H1 (cell line): ENCODE measurements at regions not wholly inside any gene's neighbourhood (a gene's known extent, or its start where the extent isn't known, plus 50 kb on each side); places are given as distances from the start of the nearest gene placed in this dataset.

Experiments
- CTCF ChIA-PET: fragments of 300-600 bp; sonication (Branson Sonifier 250); formaldehyde crosslinking; loops from one replicate; lab custom pipeline; 2021; ENCODE audit not compliant: partially characterized antibody; lab: Charles Lee
- POLR2A ChIA-PET: fragments of 300-600 bp; sonication (Branson Sonifier 250); formaldehyde crosslinking; loops from one replicate; lab custom pipeline; 2021; ENCODE audit warnings: inconsistent platforms; ENCODE audit not compliant: partially characterized antibody; lab: Charles Lee
- DNase-seq, 2 experiments: peaks; one replicate each; pipeline versions ENCODE4 v3.0.0 to v3.0.0-alpha.2; 2010 to 2022; ENCODE audit warnings: low spot score in 2 of 2, low read depth in 1 of 2, mixed read lengths in 1 of 2
- FAIRE-seq: peaks from 2 replicates; lab custom pipeline; 2011; peaks lifted over from hg19 to GRCh38; lab: Jason Lieb, UNC
- H2AFZ ChIP-seq: 2 replicates; pipeline ENCODE4 v1.8.1; 2012; ENCODE audit warnings: low read length, inconsistent platforms
- H2AK5ac ChIP-seq: 2 replicates; pipeline ENCODE4 v1.6.1; 2013; ENCODE audit warnings: low read depth, low read length
- H2BK120ac ChIP-seq: replicated peaks from 2 replicates; pipeline ENCODE3; 2013; ENCODE audit warnings: low read depth, low read length, inconsistent platforms
- H2BK12ac ChIP-seq: 2 replicates; pipeline ENCODE4 v1.6.1; 2013; ENCODE audit warnings: low read depth, low read length
- H2BK15ac ChIP-seq: 2 replicates; pipeline ENCODE4 v1.6.1; 2013; ENCODE audit warnings: low read length
- H2BK20ac ChIP-seq: 2 replicates; pipeline ENCODE4 v1.6.1; 2013; ENCODE audit warnings: low read length
- H2BK5ac ChIP-seq: 2 replicates; pipeline ENCODE4 v1.6.1; 2013; ENCODE audit warnings: low read depth, low read length
- H3K14ac ChIP-seq: 2 replicates; pipeline ENCODE4 v1.6.1; 2013; ENCODE audit warnings: inconsistent platforms; ENCODE audit not compliant: insufficient read length
- H3K18ac ChIP-seq: 2 replicates; pipeline ENCODE4 v1.6.1; 2013; ENCODE audit warnings: low read length; ENCODE audit errors: extremely low read depth
- H3K23ac ChIP-seq: 2 replicates; pipeline ENCODE4 v1.6.1; 2013; ENCODE audit warnings: inconsistent platforms; ENCODE audit not compliant: insufficient read length
- H3K23me2 ChIP-seq: 2 replicates; pipeline ENCODE4 v1.6.1; 2013; ENCODE audit warnings: low read depth, low read length
- H3K27ac ChIP-seq: 2 replicates; pipeline ENCODE4 v1.6.1; 2011; ENCODE audit warnings: low read depth, low read length, inconsistent platforms
- H3K27me3 ChIP-seq, 4 experiments: replicated peaks in 1 of 4; 1 replicate in 1 of 4; 2 replicates in 3 of 4; pipeline versions ENCODE4 v1.6.1 to v1.8.1; 2011 to 2013; ENCODE audit warnings: low read length in 3 of 4, mild to moderate bottlenecking in 3 of 4, inconsistent platforms in 2 of 4, mixed read lengths in 2 of 4, moderate library complexity in 1 of 4; ENCODE audit not compliant: control insufficient read depth in 3 of 4, insufficient read depth in 3 of 4; ENCODE audit errors: extremely low read depth in 1 of 4
- H3K36me3 ChIP-seq, 4 experiments: 2 replicates each; pipeline versions ENCODE4 v1.6.1 to v1.8.1; 2011 to 2013; ENCODE audit warnings: mild to moderate bottlenecking in 4 of 4, low read length in 3 of 4, moderate library complexity in 2 of 4, control low read depth in 1 of 4, inconsistent platforms in 1 of 4; ENCODE audit not compliant: insufficient read depth in 4 of 4, control insufficient read depth in 2 of 4
- H3K4ac ChIP-seq: replicated peaks from 2 replicates; pipeline ENCODE3; 2013; ENCODE audit warnings: low read length, low read depth, mixed read lengths, inconsistent platforms; ENCODE audit not compliant: insufficient read length
- H3K4me1 ChIP-seq, 4 experiments: replicated peaks in 1 of 4; 1 replicate in 1 of 4; 2 replicates in 3 of 4; pipeline versions ENCODE4 v1.6.1 to v1.8.1; 2011 to 2013; ENCODE audit warnings: low read length in 3 of 4, inconsistent platforms in 2 of 4, mixed read lengths in 1 of 4; ENCODE audit not compliant: insufficient read depth in 4 of 4, control insufficient read depth in 3 of 4
- H3K4me2 ChIP-seq, 2 experiments: 2 replicates each; pipeline versions ENCODE4 v1.6.1 to v1.8.1; 2011 to 2013; ENCODE audit warnings: low read depth in 2 of 2, low read length in 2 of 2, control low read depth in 1 of 2, inconsistent platforms in 1 of 2, mild to moderate bottlenecking in 1 of 2; ENCODE audit not compliant: insufficient read depth in 1 of 2
- H3K4me3 ChIP-seq, 4 experiments: fragments of 200-600, 300-600 bp in 1 of 4; sonication (generic), shearing (Covaris generic), sonication (Bioruptor Twin) in 1 of 4; 2 replicates each; pipeline versions ENCODE4 v1.5.1 to v1.8.1; 2011 to 2016; ENCODE audit warnings: low read length in 4 of 4, low read depth in 3 of 4, control low read depth in 2 of 4, inconsistent platforms in 2 of 4, mild to moderate bottlenecking in 2 of 4, mixed read lengths in 1 of 4, moderate library complexity in 1 of 4; ENCODE audit not compliant: insufficient read depth in 2 of 4; ENCODE audit errors: extremely low read depth in 1 of 4
- H3K56ac ChIP-seq: replicated peaks from 2 replicates; pipeline ENCODE3; 2013; ENCODE audit warnings: low read depth, mild to moderate bottlenecking, mixed read lengths, low read length, inconsistent platforms; ENCODE audit not compliant: insufficient read length
- H3K79me1 ChIP-seq: 2 replicates; pipeline ENCODE4 v1.6.1; 2013; ENCODE audit warnings: low read depth, low read length, control low read depth
- H3K79me2 ChIP-seq, 2 experiments: 2 replicates each; pipeline versions ENCODE4 v1.6.1 to v1.8.1; 2012 to 2013; ENCODE audit warnings: low read length in 2 of 2, mild to moderate bottlenecking in 2 of 2, inconsistent platforms in 1 of 2; ENCODE audit not compliant: insufficient read depth in 2 of 2, control insufficient read depth in 1 of 2
- H3K9ac ChIP-seq, 4 experiments: replicated peaks in 1 of 4; 1 replicate in 1 of 4; 2 replicates in 3 of 4; pipeline versions ENCODE4 v1.6.1 to v1.8.1; 2011 to 2013; ENCODE audit warnings: low read depth in 3 of 4, low read length in 3 of 4, control low read depth in 2 of 4, mild to moderate bottlenecking in 2 of 4, moderate library complexity in 2 of 4, inconsistent platforms in 1 of 4; ENCODE audit errors: extremely low read depth in 1 of 4
- H3K9me3 ChIP-seq, 2 experiments: 2 replicates each; pipeline versions ENCODE4 v1.6.1 to v1.8.1; 2012 to 2013; ENCODE audit warnings: mild to moderate bottlenecking in 2 of 2, moderate library complexity in 2 of 2, control low read depth in 1 of 2, inconsistent platforms in 1 of 2, low read depth in 1 of 2, low read length in 1 of 2, mixed read lengths in 1 of 2; ENCODE audit not compliant: insufficient read depth in 2 of 2
- H4K20me1 ChIP-seq, 2 experiments: replicated peaks in 1 of 2; 2 replicates each; pipeline versions ENCODE3 to v1.8.1; 2011 to 2013; ENCODE audit warnings: inconsistent platforms in 2 of 2, low read length in 2 of 2, mild to moderate bottlenecking in 1 of 2; ENCODE audit not compliant: insufficient read depth in 2 of 2, control insufficient read depth in 1 of 2
- H4K5ac ChIP-seq: 2 replicates; pipeline ENCODE4 v1.6.1; 2013; ENCODE audit warnings: low read length, low read depth, mixed read lengths, inconsistent platforms; ENCODE audit not compliant: insufficient read length
- H4K8ac ChIP-seq: 2 replicates; pipeline ENCODE4 v1.8.0; 2013; ENCODE audit warnings: mild to moderate bottlenecking, moderate library complexity, low read length, inconsistent platforms; ENCODE audit not compliant: insufficient read depth; ENCODE audit errors: extremely low read depth
- H4K91ac ChIP-seq: replicated peaks from 2 replicates; pipeline ENCODE3; 2013; ENCODE audit warnings: low read length, mixed read lengths, inconsistent platforms; ENCODE audit not compliant: insufficient read length
- ATF3 ChIP-seq: IDR thresholded peaks from 2 replicates; pipeline ENCODE4 v1.6.1; 2011; ENCODE audit warnings: low read depth, mild to moderate bottlenecking, low read length; ENCODE audit not compliant: insufficient read depth
- CTBP2 ChIP-seq: IDR thresholded peaks from 2 replicates; pipeline ENCODE4 v1.7.0; 2011; ENCODE audit warnings: borderline replicate concordance, mild to moderate bottlenecking, moderate library complexity, mixed read lengths, low read length; ENCODE audit not compliant: insufficient read depth, insufficient read length
- WGBS, 2 experiments: shearing (Covaris generic) in 1 of 2; methylation state at CpG; one replicate each; pipeline versions ENCODE4 v1.1.6 to v1.1.7; 2013 to 2015; ENCODE audit warnings: low lambda C conversion rate in 2 of 2, mixed read lengths in 2 of 2, inconsistent platforms in 1 of 2, low coverage in 1 of 2, missing lambda C conversion rate in 1 of 2; ENCODE audit not compliant: insufficient replicate concordance in 2 of 2, insufficient coverage in 1 of 2, insufficient read length in 1 of 2; ENCODE audit errors: extremely low coverage in 1 of 2, missing lambda C conversion rate in 1 of 2; 5-methylcytosine and 5-hydroxymethylcytosine counted together

DNA sequence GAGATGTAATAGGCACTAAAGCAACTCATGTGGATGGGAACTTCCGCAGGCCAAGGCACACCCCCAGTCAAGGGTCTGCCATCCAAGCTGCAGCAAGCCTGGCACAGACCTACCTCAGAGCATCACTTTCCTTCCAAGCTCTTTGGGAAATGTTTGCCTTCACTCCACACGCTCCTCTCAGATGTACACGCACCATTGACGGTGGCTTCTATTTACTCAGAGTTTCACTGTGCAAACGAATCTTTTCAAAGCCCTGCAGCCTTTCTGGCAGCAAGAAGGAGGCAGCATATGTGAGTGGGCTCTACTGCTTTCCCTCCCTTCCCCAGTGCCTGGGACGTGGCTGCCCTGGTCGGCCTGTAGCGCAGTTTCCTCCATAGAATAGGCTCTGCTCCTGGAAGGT, 60.9 kb upstream of the USP47 start:
- Histone ChIP-seq H3K79me2 (no peaks in the 10 kb centered on the region), H2BK120ac (no peak overlapping the region), H4K20me1 (no peaks in the 10 kb centered on the region), H3K4me3 (no peak overlapping the region), H3K14ac (no peak overlapping the region), H3K27ac (no peak overlapping the region), H3K4me2 (no peak overlapping the region), H2AFZ (no peak overlapping the region), H3K36me3 (no peaks in the 10 kb centered on the region), H3K56ac (no peak overlapping the region), H4K5ac (no peak overlapping the region), H3K9ac (no peak overlapping the region), H2BK5ac (no peak overlapping the region), H3K9me3 (no peaks in the 10 kb centered on the region), H3K4me1 (peaks cover 0 to 6% (median 2%) of the 10 kb centered on the region in 4 experiments; a peak in 2 of 7 replicates), H2AK5ac (no peak overlapping the region), H3K27me3 (no peaks in the 10 kb centered on the region), H2BK20ac (no peak overlapping the region), H3K79me1 (no peaks in the 10 kb centered on the region), H3K23ac (no peak overlapping the region), H3K23me2 (no peaks in the 10 kb centered on the region), H3K18ac (no peak overlapping the region), H2BK12ac (no peak overlapping the region), H2BK15ac (no peak overlapping the region), H3K4ac (no peak overlapping the region), H4K8ac (no peak overlapping the region), H4K91ac (no peak overlapping the region)
- CTCF ChIA-PET: no interaction called here
- TF ChIP-seq ATF3 (no peak), CTBP2 (no peak)
- FAIRE-seq: no peak
- DNase-seq: no peak
- POLR2A ChIA-PET: no interaction called here
- WGBS, 2 experiments: 89% methylated on average over 8 of the region's 8 CpGs; no CpG with 5 or more reads in 1 of the 2 experiments
